Uterus (tissue), 3 donors: ENCODE measurements at regions not wholly inside any gene's neighbourhood (a gene's known extent, or its start where the extent isn't known, plus 50 kb on each side); places are given as distances from the start of the nearest gene placed in this dataset.

ENCODE experiments used
- DNase-seq, 2 donors: peaks; one replicate each; pipeline ENCODE4 v3.0.0-alpha.2; 2019 to 2020
- H3K27ac ChIP-seq, 2 donors: fragments of 200-600 bp; sonication (generic); 1 replicate in 1 of 2; 2 replicates in 1 of 2; pipeline ENCODE4 v1.5.1; 2016 to 2018
- H3K27me3 ChIP-seq, 2 donors: fragments of 200-600 bp; sonication (generic); one replicate each; pipeline ENCODE4 v1.5.1; 2018 to 2019; ENCODE audit warnings: control low read depth in 1 of 2
- H3K36me3 ChIP-seq, 2 donors: fragments of 200-600 bp; sonication (generic); one replicate each; pipeline ENCODE4 v1.5.1; 2019; ENCODE audit warnings: control low read depth in 1 of 2
- H3K4me1 ChIP-seq, 2 donors: fragments of 200-600 bp; sonication (generic); one replicate each; pipeline ENCODE4 v1.5.1; 2018 to 2019; ENCODE audit warnings: control low read depth in 1 of 2
- H3K4me3 ChIP-seq, 2 donors: fragments of 200-600 bp; sonication (generic); 1 replicate in 1 of 2; 2 replicates in 1 of 2; pipeline ENCODE4 v1.5.1; 2018 to 2019; ENCODE audit warnings: mild to moderate bottlenecking in 1 of 2
- H3K9me3 ChIP-seq, 2 donors: fragments of 200-600 bp; sonication (generic); one replicate each; pipeline ENCODE4 v1.5.1; 2019; ENCODE audit warnings: control low read depth in 1 of 2
- POLR2A ChIP-seq, 2 donors: fragments of 450-650 bp; IDR thresholded peaks; one replicate each; pipeline ENCODE4 v1.6.1; 2016; ENCODE audit warnings: antibody characterized with exemption in 2 of 2, mild to moderate bottlenecking in 1 of 2, moderate library complexity in 1 of 2
- intact Hi-C: fragments of 100-400 bp; cut with DNase I; formaldehyde crosslinking; loops from one replicate; pipeline ENCODE4 v1.15.1; 2023; ENCODE audit warnings: low total_unique reads
- TF ChIP-seq, protein P1 (sequence below), 4 experiments: fragments of 200-600 bp in 2 of 4; fragments of 450-650 bp in 2 of 4; sonication (generic) in 2 of 4; IDR thresholded peaks; one replicate each; pipeline ENCODE4 v1.5.1; 2016 to 2019; ENCODE audit warnings: antibody characterized with exemption in 4 of 4, mild to moderate bottlenecking in 2 of 4, moderate library complexity in 1 of 4
- donor health status: DM: yes; HTN: yes; CAD: no.

DNA sequence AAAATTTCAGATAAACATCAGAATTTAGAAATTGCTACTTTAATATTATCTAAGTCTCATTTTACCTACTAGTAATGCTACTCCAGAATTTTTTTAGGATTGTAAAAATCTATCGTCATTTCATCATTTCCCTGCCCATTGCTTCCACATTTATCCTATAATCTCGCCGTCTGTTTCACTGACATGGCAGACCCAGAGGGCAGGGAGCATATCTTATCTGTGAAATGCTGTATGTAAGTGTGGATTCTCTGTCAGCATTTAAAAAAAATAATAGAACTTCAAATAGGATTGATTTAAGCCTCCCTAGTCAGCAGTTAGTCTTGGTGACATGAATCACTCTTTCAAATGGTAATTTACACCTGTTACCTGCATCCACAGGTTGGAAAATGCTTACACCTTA, 314.4 kb downstream of the PCDH7 start:
- no peaks in the 10 kb centered on the region for H3K9me3 ChIP-seq
- no peak for DNase-seq
- no peak overlapping the region for H3K27ac ChIP-seq
- no peaks in the 10 kb centered on the region for H3K27me3 ChIP-seq
- intact Hi-C loops, result no loop called here
- H3K36me3 ChIP-seq, result no peaks in the 10 kb centered on the region
- TF ChIP-seq POLR2A (IDR thresholded peaks at IDR 0.05), result no peak
- TF ChIP-seq, protein P1, sequence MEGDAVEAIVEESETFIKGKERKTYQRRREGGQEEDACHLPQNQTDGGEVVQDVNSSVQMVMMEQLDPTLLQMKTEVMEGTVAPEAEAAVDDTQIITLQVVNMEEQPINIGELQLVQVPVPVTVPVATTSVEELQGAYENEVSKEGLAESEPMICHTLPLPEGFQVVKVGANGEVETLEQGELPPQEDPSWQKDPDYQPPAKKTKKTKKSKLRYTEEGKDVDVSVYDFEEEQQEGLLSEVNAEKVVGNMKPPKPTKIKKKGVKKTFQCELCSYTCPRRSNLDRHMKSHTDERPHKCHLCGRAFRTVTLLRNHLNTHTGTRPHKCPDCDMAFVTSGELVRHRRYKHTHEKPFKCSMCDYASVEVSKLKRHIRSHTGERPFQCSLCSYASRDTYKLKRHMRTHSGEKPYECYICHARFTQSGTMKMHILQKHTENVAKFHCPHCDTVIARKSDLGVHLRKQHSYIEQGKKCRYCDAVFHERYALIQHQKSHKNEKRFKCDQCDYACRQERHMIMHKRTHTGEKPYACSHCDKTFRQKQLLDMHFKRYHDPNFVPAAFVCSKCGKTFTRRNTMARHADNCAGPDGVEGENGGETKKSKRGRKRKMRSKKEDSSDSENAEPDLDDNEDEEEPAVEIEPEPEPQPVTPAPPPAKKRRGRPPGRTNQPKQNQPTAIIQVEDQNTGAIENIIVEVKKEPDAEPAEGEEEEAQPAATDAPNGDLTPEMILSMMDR (IDR thresholded peaks at IDR 0.05), result no peak
- H3K4me3 ChIP-seq, result no peak overlapping the region
- no peaks in the 10 kb centered on the region for H3K4me1 ChIP-seq

GRCh38 chr4:31035761-31036160, 315.6 kb downstream of the PCDH7 start:
- no peaks in the 10 kb centered on the region for H3K27me3 ChIP-seq
- DNase-seq, result no peak
- H3K27ac ChIP-seq, result no peak overlapping the region
- H3K9me3 ChIP-seq, result no peaks in the 10 kb centered on the region
- H3K36me3 ChIP-seq, result no peaks in the 10 kb centered on the region
- intact Hi-C loops, result no loop called here
- no peaks in the 10 kb centered on the region for H3K4me1 ChIP-seq
- H3K4me3 ChIP-seq, result no peak overlapping the region
- no peak for TF ChIP-seq POLR2A (IDR thresholded peaks at IDR 0.05)
- TF ChIP-seq, protein P1 (IDR thresholded peaks at IDR 0.05), result no peak

DNA sequence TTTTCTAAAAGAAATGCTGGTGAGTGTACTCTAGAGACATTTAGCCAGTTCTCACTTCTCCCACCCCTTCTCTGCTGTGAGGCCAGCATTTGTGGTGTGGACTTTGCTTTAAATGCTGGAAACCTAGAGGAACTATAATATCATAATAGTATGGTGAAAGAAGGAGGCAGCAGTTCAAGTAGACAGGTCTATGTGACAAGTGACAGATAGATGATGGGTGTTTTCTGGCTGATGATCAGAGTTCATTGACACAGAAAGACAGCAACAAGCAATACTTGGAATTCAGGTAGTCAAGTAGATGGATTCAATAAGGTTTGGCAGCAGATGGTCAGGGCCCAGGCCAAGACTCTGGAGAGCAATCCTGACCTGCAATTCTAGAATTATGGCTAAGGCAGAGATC, 317.5 kb downstream of the PCDH7 start:
- no peak overlapping the region for H3K4me3 ChIP-seq
- H3K4me1 ChIP-seq, result no peaks in the 10 kb centered on the region
- H3K27ac ChIP-seq, result no peak overlapping the region
- no peaks in the 10 kb centered on the region for H3K27me3 ChIP-seq
- H3K9me3 ChIP-seq, result no peaks in the 10 kb centered on the region
- intact Hi-C loops, result no loop called here
- DNase-seq, result no peak
- no peaks in the 10 kb centered on the region for H3K36me3 ChIP-seq
- TF ChIP-seq POLR2A (IDR thresholded peaks at IDR 0.05), result no peak
- TF ChIP-seq, protein P1 (IDR thresholded peaks at IDR 0.05), result no peak

DNA sequence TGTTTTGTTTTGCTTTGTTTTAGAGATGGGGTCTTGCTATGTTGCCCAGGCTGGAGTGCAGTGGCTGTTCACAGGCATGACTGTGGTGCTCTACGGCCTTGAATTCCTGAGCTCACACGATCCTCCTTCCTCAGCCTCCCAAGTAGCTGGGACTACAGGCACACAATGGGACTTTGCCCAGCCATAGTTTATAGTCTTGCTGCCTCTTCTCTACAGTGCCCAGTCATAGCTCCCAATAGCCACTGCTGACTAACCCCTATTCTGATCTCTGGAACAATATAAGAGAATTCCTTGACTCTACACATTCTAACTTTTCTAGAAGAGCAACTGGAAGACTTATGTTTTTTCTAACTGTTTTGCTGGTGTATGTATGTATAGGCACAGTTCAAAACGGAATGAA, 319.2 kb downstream of the PCDH7 start:
- Histone ChIP-seq H3K4me1 (no peaks in the 10 kb centered on the region), H3K27ac (no peak overlapping the region), H3K9me3 (no peaks in the 10 kb centered on the region), H3K27me3 (no peaks in the 10 kb centered on the region), H3K4me3 (no peak overlapping the region), H3K36me3 (no peaks in the 10 kb centered on the region)
- TF ChIP-seq POLR2A (IDR thresholded peaks at IDR 0.05), result no peak
- TF ChIP-seq, protein P1 (IDR thresholded peaks at IDR 0.05), result no peak
- intact Hi-C loops, result no loop called here
- no peak for DNase-seq

GRCh38 chr4:31040106-31040505, 319.9 kb downstream of the PCDH7 start:
- intact Hi-C loops, result no loop called here
- TF ChIP-seq, protein P1 (IDR thresholded peaks at IDR 0.05), result no peak
- no peak for TF ChIP-seq POLR2A (IDR thresholded peaks at IDR 0.05)
- no peak for DNase-seq
- Histone ChIP-seq H3K9me3 (no peaks in the 10 kb centered on the region), H3K27me3 (no peaks in the 10 kb centered on the region), H3K27ac (no peak overlapping the region), H3K4me3 (no peak overlapping the region), H3K36me3 (no peaks in the 10 kb centered on the region), H3K4me1 (no peaks in the 10 kb centered on the region)
